Activated naive CD4-positive, alpha-beta T cell treated with anti-CD3 and anti-CD28 coated beads, Interleukin-2, amount 10 ng/mL, durations not matched to agents 7 days and 5 days (primary cell): ENCODE measurements at regions not wholly inside any gene's neighbourhood (a gene's known extent, or its start where the extent isn't known, plus 50 kb on each side); places are given as distances from the start of the nearest gene placed in this dataset.

Experiments used
- CTCF ChIA-PET: fragments of 350-600 bp; sonication (Branson Sonifier 250); formaldehyde crosslinking; loops from one replicate; lab custom pipeline; 2021; ENCODE audit warnings: antibody characterized with exemption; lab: Charles Lee
- DNase-seq: peaks from one replicate; pipeline ENCODE4 v3.0.0-alpha.2; 2020
- H3K27ac Mint-ChIP-seq: one replicate; pipeline ENCODE4 v1.8.0; 2021; ENCODE audit warnings: mild to moderate bottlenecking, moderate library complexity, mixed read lengths
- H3K27me3 Mint-ChIP-seq: one replicate; pipeline ENCODE4 v1.8.0; 2021; ENCODE audit warnings: mild to moderate bottlenecking, mixed read lengths
- H3K36me3 Mint-ChIP-seq: one replicate; pipeline ENCODE4 v1.8.0; 2021; ENCODE audit warnings: mixed read lengths
- H3K4me1 Mint-ChIP-seq: one replicate; pipeline ENCODE4 v1.8.0; 2021; ENCODE audit warnings: mixed read lengths
- H3K4me3 Mint-ChIP-seq: one replicate; pipeline ENCODE4 v1.8.0; 2021; ENCODE audit warnings: mild to moderate bottlenecking, moderate library complexity, mixed read lengths
- H3K9me3 Mint-ChIP-seq: one replicate; pipeline ENCODE4 v1.8.0; 2021; ENCODE audit warnings: mixed read lengths

DNA sequence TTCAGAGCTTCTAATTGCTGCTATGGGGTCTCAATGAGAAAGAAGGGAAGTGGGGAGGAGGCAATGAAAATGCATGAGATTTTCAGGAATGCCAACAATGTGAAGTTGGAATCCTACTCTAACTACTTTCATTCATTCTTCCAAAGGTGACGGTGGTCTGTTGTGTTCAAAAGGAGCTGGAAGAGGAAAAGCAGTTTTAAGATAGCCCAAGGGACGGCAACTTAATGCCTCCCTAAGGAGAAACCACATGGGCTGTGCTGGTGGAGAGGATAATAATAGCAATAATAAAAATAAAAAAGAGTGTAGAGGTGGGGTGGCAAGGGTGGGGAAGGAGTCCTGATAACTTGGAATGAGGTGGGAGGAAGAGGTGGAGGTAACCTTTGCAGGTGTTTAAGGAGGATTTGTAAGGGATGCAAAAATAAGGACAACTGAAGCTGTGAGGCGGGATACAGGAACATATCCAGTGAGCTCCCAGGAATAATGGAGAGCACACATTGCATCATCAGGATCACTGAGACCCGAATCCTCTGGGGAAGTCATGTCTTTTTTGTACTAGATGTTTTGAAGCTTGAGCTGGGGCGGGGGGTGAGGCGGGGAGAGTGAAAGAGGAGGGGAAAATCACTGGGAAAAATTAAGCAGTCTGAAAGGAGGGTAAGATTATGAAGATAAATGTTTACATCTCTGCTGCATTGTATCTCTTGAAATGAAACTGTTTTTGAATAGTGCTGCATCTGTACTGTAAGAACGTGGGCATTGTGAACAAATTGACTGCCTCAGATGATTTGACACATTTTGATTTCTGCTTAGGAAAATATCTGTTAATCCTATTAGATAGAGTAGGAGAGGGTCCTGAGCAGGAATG lies 120.1 kb upstream of the TMEM161B start:
- Mint-ChIP-seq H3K9me3 (no peaks in the 10 kb centered on the region), H3K36me3 (no peaks in the 10 kb centered on the region), H3K27ac (no peak overlapping the region), H3K4me1 (no peaks in the 10 kb centered on the region), H3K27me3 (no peaks in the 10 kb centered on the region), H3K4me3 (no peak overlapping the region)
- CTCF ChIA-PET = no interaction called here
- no peak for DNase-seq

DNA sequence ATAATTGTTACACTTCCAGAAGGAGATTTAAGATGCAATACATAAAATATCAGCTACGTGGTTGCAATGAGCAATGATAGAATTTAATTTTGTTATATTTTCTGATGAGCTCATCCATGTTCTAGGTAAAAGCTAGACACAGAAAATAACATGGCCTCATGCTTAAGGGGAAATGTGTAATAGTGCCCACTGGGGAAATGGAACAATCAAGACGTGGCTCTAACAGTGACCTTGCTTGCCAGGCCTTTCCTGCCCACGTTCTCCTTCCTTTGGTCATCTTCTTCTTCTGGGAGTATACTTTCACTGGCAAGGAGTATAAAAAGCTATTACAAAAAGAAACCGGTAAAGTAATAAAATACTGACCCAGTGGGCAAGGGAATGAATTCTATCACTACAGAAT lies 116.2 kb upstream of the TMEM161B start:
- Mint-ChIP-seq H3K27ac (no peak overlapping the region), H3K36me3 (no peaks in the 10 kb centered on the region), H3K27me3 (no peaks in the 10 kb centered on the region), H3K4me1 (no peaks in the 10 kb centered on the region), H3K9me3 (no peaks in the 10 kb centered on the region), H3K4me3 (no peak overlapping the region)
- CTCF ChIA-PET = no interaction called here
- no peak for DNase-seq

DNA sequence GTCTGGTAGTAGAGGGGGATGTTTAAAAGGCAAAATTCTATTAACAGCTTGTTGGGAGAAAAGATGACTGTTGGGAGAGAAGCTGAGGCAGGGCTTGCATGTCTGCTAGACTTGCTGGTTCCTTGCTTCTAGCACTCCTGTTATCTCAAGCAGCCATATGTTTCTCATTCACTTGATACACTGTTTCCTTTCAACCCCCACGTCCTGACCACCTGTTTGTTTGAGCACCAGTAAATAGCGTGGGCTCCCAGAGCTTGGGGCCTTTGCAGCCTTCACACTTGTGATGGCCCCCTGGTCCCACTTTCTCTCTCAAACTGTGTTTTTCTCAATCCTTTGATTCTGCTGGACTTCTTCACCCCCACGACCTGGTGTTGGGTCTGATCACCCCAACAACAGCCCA lies 111.7 kb upstream of the TMEM161B start:
- DNase-seq = no peak
- H3K9me3 Mint-ChIP-seq = no peaks in the 10 kb centered on the region
- no peaks in the 10 kb centered on the region for H3K4me1 Mint-ChIP-seq
- CTCF ChIA-PET = no interaction called here
- H3K4me3 Mint-ChIP-seq = no peak overlapping the region
- no peaks in the 10 kb centered on the region for H3K27me3 Mint-ChIP-seq
- no peaks in the 10 kb centered on the region for H3K36me3 Mint-ChIP-seq
- no peak overlapping the region for H3K27ac Mint-ChIP-seq

DNA sequence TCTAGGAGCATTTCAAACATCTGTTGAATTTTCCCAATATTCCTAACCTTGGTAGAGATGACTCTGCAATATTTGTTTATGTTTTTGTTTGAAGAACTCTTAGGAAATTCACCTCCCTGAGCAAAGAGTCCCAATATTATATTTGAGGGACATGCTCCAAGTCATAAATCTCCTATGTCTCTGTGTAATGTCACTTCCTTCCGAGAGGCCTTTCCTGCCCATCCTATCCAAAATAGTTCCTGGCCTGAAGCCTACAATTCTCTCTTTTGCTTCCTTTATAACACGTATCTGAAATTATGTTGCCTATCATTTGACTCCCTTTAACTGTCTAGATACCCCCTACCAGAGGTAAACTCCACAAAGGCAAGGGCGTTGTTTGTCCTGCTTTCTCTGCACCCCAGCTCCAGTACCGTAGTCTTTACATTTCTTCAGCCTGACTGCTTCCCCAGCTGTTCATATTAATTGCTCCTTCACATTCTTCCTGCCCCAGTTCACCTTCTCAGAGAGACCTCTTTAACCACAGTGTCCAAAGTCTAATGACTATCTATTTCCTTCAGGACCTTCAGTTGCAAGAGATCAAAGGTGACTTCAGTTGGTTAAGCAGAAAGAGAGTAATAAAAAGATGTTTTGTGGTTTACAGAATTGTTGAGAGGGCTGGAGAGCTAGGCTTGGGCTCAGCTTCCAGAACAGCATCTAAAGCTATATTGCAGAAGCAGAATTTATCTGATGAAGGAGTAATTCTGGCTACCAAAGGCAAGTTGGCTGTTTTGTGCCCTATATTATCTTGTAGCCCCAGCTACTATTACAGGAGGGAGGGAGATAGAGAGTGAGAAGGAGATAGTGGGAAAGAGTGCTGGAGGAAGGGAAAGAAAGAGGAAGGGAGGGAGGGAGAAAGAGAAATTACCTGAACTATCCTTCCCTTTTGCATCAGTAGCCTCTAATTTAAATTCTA lies 109.3 kb upstream of the TMEM161B start:
- Mint-ChIP-seq H3K36me3 (no peaks in the 10 kb centered on the region), H3K9me3 (no peaks in the 10 kb centered on the region), H3K4me1 (peaks cover 3% of the 10 kb centered on the region), H3K27ac (no peak overlapping the region), H3K27me3 (no peaks in the 10 kb centered on the region), H3K4me3 (no peak overlapping the region)
- CTCF ChIA-PET = no interaction called here
- DNase-seq = no peak

DNA sequence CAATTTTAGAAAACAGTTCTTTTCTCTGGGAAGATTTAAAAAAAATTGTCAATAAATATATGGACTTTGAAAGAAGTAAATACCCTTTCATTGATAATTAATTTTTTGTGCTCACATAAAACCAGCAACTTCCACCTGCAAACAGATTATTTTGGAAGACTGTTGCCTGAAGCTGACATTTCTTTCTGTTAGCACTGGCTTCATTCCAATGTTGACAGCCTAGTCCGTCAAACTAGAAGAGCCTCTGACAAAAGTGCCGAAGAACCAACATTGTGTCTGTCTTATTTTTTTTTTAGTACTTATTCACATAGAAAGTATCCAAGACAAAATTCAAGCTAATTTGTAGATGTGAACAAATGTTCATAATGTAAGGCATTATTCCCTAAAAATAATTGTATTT lies 108.6 kb upstream of the TMEM161B start:
- CTCF ChIA-PET = no interaction called here
- Mint-ChIP-seq H3K4me3 (no peak overlapping the region), H3K27ac (no peak overlapping the region), H3K9me3 (no peaks in the 10 kb centered on the region), H3K36me3 (no peaks in the 10 kb centered on the region), H3K4me1 (peaks cover 3% of the 10 kb centered on the region), H3K27me3 (no peaks in the 10 kb centered on the region)
- no peak for DNase-seq

DNA sequence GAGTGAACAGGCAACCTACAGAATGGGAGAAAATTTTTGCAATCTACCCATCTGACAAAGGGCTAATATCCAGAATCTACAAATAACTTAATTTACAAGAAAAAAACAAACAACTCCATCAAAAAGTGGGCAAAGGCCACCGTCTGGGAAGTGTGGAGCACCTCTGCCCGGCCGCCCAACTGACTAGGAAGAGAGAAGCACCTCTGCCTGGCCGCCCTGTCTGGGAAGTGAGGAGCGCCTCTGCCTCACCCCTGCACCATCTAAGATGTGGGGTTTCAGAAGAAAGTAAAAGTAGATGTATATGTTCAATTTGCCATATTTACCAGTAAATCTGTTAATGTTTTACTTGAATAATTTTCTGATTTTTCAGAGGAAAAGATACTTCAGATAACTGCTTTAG lies 108.1 kb upstream of the TMEM161B start:
- CTCF ChIA-PET = no interaction called here
- H3K36me3 Mint-ChIP-seq = no peaks in the 10 kb centered on the region
- no peak overlapping the region for H3K27ac Mint-ChIP-seq
- no peak overlapping the region for H3K4me3 Mint-ChIP-seq
- no peaks in the 10 kb centered on the region for H3K9me3 Mint-ChIP-seq
- no peaks in the 10 kb centered on the region for H3K27me3 Mint-ChIP-seq
- DNase-seq = no peak
- H3K4me1 Mint-ChIP-seq = peaks cover 3% of the 10 kb centered on the region

DNA sequence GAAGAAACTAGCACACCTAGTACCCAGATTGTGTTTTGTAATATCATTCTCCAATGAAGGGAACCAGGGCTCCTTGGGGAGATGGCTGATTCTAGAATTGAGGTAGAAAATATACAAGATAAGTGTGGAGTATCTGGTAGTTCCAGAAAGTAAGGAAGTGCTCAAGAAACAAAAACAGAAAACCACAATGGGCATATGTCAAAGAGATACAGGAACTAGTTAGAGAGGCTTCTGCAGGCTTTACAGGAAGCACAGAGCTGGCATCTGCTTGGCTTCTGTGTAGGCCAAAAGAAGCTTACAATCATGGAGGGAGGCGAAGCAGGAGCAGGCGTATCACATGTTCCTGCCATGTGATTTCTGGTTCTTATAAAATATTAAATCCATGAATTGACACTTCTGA lies 105.7 kb upstream of the TMEM161B start:
- Mint-ChIP-seq H3K27me3 (no peaks in the 10 kb centered on the region), H3K4me1 (peaks cover 3% of the 10 kb centered on the region), H3K36me3 (no peaks in the 10 kb centered on the region), H3K27ac (no peak overlapping the region), H3K4me3 (no peak overlapping the region), H3K9me3 (no peaks in the 10 kb centered on the region)
- no peak for DNase-seq
- CTCF ChIA-PET = no interaction called here

DNA sequence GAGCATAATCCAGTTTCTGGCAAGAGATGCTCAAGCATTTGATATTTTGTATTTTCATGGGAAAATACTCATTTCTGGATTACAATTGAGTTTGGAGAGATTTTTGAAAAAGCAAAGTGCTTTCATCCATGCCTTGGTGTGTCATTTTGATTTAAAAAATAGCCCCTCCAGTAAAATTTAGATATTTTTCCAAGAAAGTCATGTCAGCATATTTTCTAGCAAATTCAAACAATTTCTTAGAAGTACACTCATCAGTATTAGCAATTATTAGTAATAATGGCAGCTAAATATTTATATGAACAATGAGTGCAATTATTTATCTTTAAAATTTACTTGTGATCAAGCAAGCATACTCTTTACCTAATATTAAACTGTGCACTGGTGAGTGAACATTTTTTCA lies 102.2 kb upstream of the TMEM161B start:
- Mint-ChIP-seq H3K36me3 (no peaks in the 10 kb centered on the region), H3K27me3 (no peaks in the 10 kb centered on the region), H3K4me3 (no peak overlapping the region), H3K9me3 (no peaks in the 10 kb centered on the region), H3K27ac (no peak overlapping the region), H3K4me1 (peaks cover 3% of the 10 kb centered on the region)
- CTCF ChIA-PET = no interaction called here
- DNase-seq = no peak

DNA sequence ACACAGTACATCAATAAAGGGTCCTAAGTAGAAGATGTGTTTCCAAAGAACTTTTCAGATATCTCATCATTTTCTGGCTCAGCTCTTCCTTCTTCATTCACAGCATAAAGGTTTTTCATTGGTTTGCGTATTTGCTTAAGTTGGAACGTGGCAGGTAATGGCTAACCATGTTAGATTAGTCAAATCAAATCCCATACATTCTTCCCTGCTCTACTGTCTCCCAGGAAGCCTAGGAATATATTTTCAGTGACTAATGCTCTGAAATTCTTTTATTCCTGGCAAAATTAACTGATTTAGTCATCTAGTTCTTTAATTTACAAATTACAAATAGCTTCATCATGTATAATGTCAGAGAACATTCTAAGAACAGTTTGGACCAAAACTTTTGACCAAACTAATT lies 99.6 kb upstream of the TMEM161B start:
- H3K9me3 Mint-ChIP-seq = no peaks in the 10 kb centered on the region
- no peak overlapping the region for H3K27ac Mint-ChIP-seq
- DNase-seq = no peak
- no peaks in the 10 kb centered on the region for H3K36me3 Mint-ChIP-seq
- H3K4me3 Mint-ChIP-seq = no peak overlapping the region
- CTCF ChIA-PET = no interaction called here
- H3K27me3 Mint-ChIP-seq = no peaks in the 10 kb centered on the region
- no peaks in the 10 kb centered on the region for H3K4me1 Mint-ChIP-seq

DNA sequence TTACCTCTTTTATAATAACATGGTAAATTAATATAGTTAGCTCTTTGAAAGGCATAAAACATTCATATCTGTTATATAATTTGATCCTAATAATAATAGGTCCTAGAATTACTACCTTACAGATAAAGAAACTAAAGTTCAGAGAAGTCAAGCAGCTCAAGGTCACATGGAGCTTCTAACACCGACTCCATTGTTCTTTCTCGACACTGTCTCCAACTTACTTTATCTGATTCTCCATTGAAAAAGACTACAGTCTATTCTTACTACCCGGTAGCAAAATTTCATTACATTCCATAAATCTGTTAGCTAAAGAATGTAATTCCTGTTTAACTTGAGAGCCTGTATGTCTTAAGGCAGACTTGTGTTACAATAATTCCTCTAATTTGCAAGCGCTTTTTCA lies 96.3 kb upstream of the TMEM161B start:
- Mint-ChIP-seq H3K4me1 (no peaks in the 10 kb centered on the region), H3K4me3 (no peak overlapping the region), H3K27ac (no peak overlapping the region), H3K36me3 (no peaks in the 10 kb centered on the region), H3K9me3 (no peaks in the 10 kb centered on the region), H3K27me3 (no peaks in the 10 kb centered on the region)
- CTCF ChIA-PET = no interaction called here
- DNase-seq = no peak

DNA sequence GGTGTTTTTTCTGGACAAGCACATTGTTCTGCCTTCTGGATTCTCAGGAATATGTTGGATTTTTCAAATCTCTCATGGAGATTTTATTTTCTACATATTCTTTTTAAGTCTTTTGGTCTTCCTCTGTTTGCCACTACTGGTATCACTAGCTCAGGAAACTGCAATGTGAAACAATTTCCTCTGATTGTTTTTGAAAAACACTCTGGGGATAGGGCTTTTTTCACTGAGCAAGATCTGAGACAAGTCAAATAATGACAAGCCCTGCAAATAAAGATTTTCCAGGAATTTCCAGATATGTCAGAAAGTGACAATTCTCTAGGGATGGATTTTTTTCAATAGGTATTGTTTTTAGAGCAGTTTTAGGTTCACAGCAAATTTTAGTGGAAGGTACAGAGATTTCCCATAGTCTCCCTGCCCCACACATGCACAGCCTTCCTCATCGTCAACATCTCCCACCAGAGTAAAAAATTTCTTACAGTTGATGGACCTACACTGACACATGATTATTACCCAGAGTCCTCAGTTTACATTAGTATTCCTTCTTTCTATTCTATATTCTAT lies 86.9 kb upstream of the TMEM161B start:
- H3K36me3 Mint-ChIP-seq = no peaks in the 10 kb centered on the region
- H3K4me1 Mint-ChIP-seq = no peaks in the 10 kb centered on the region
- H3K27ac Mint-ChIP-seq = no peak overlapping the region
- H3K4me3 Mint-ChIP-seq = no peak overlapping the region
- H3K27me3 Mint-ChIP-seq = no peaks in the 10 kb centered on the region
- CTCF ChIA-PET = no interaction called here
- DNase-seq = no peak
- no peaks in the 10 kb centered on the region for H3K9me3 Mint-ChIP-seq

DNA sequence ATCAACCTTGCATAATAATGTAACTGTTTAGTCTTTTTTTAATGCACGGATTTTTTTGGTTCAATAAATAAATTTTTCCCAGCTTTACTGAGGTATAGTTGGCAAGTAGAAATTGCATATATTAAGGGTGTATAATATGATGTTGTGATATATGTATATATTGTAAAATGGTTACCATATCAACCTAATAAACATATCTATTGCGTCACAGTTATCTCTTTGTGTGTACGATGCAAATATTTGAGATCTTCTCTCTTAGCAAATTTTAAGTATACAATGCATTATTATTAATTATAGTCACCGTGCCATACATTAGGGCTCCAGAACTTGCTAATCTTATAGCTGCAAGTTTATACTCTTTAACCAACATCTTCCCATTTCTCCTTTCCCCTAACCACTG lies 57.2 kb upstream of the TMEM161B start:
- Mint-ChIP-seq H3K27ac (no peak overlapping the region), H3K4me1 (no peaks in the 10 kb centered on the region), H3K27me3 (no peaks in the 10 kb centered on the region), H3K4me3 (no peak overlapping the region), H3K36me3 (no peaks in the 10 kb centered on the region), H3K9me3 (no peaks in the 10 kb centered on the region)
- CTCF ChIA-PET = no interaction called here
- no peak for DNase-seq

DNA sequence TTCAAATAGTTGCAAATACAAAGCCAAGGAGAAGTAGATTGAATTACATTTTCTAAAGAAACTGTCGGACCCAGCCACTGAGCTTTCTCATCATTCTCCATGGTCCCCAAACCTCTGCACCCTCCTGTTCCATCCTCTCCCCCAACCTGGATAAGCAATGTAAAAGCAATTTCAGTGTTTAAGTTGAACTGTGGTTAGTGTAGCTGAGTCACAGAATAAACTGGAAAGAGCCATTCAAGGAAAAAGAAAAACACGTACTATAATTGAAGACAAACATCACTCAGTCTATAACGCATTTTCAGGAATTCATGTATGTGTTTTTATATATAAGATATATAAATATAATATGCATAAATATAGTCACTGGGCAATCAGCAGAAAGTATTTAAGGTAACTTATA lies 54.1 kb upstream of the TMEM161B start:
- Mint-ChIP-seq H3K4me1 (no peaks in the 10 kb centered on the region), H3K27me3 (no peaks in the 10 kb centered on the region), H3K9me3 (no peaks in the 10 kb centered on the region), H3K4me3 (no peak overlapping the region), H3K27ac (no peak overlapping the region), H3K36me3 (no peaks in the 10 kb centered on the region)
- no peak for DNase-seq
- CTCF ChIA-PET = no interaction called here
